T47D (cell line): ENCODE measurements at regions not wholly inside any gene's neighbourhood (a gene's known extent, or its start where the extent isn't known, plus 50 kb on each side); places are given as distances from the start of the nearest gene placed in this dataset.

ENCODE experiments used
- DNase-seq, 2 experiments: peaks; one replicate each; pipeline versions ENCODE4 v3.0.0 to v3.0.0-alpha.2; 2011 to 2012; ENCODE audit warnings: low read depth in 1 of 2, low spot score in 1 of 2
- JUND ChIP-seq: IDR thresholded peaks from 2 replicates; pipeline ENCODE4 v1.6.1; 2012; ENCODE audit warnings: low read depth
- in situ Hi-C: cut with HindIII; loops from 2 replicates; pipeline ENCODE4 v1.10.0; 2016; ENCODE audit warnings: low sequenced_read_pairs, low pct_unique_long_range_greater_than_20kb

DNA sequence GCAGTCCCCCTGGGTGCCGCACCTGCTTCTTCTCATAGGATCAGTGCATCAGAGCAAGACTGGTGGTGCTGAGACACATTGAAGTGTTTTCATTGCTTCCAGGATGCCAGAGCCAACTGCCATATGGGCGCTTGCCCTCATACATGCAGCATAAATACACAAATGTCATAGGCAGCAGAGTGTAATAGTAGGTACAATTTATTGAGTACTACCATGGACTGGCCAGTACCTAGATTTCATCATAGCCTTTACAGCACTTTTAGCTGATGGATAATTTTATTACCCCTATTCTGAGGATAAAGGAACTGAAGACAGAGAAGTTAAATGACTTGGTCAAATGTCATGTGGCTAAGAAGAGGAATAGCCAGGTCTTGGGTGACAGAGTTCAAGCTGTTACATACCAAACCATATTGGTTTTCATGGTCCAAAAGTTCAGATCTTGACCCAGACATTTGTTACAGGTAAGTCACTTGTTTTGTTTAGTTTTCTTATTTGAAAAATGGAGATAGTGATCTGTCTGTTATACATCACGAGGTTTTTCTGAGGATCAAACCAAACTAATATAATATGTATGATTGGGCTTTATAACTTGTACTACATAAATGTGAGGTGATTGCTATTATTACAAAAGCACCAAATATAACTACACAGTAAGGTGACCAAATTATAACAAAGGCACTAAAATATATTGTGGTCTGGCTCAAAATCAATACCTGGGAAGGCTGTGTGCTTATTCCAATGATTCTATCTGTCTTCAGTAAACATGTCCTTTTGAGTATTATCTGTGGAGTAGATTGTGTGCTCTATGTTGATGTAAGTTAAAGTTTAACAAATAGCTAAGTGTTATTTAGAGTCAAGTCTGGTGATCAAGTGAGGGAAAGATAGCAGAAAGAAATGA lies 151.9 kb upstream of the CYRIA start:
- no peak for TF ChIP-seq JUND
- peak in 1 of 2 experiments; percentile 7 for DNase-seq
- in situ Hi-C loops: no loop called here

DNA sequence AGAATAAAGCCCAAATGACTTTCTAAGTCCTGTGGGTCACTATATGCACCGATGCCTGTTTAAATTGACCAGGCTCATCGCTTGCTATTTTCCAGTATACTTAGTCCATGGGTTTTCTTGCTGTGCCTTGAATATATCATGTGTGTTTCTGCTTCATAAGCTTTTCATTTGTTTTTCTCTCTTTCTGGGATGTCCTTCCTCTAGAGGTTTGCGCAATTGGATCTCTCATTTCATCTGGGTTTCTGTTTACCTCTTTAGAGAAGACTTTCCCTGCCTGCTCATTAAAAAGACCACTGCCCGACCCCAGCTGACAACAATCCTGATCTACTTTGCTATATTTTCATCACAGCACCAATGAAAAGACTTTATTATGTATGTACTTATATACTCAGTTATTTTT lies 150.9 kb upstream of the CYRIA start:
- no peak for TF ChIP-seq JUND
- in situ Hi-C loops: no loop called here
- DNase-seq: no peak

DNA sequence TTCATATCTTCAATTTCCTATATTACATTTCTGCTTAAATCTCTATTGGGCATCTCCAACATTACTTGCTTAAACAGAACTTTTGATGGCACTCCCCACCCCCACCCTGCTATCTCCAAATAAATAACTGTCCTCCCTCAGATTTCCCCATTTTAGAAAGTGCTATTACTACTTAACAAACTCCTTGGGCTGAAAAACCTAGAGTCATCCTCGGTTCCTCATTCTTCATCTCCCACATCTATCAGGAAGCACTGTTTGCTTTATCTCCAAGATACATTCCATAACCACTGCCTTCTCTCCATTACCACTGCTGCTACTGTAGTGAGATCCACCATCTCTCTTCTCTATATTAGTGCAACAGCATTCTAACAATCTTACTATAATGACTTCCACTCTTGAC lies 150.4 kb upstream of the CYRIA start:
- TF ChIP-seq JUND: no peak
- in situ Hi-C loops: no loop called here

DNA sequence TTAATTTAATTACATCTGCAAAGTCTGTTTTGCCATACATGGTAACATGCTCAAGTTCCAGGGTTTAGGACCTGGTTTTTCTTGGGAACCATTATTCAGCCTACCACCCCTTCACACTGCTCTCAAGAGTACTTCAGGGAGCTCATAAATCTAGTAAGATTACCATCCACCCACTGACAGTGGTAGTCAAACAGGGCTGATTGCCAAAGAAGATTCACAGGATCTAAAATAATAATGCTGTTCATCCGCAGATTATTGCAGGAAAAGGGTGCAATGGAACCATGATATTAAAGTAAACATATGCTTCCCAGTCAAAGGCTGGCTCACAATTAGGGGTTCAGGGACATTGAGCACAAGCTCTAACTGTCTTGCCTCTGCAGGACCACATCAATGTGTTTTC lies 148.0 kb upstream of the CYRIA start:
- DNase-seq: no peak

More for the DNA sequence above, 150.4 kb upstream of the CYRIA start:
- DNase-seq: no peak

DNA sequence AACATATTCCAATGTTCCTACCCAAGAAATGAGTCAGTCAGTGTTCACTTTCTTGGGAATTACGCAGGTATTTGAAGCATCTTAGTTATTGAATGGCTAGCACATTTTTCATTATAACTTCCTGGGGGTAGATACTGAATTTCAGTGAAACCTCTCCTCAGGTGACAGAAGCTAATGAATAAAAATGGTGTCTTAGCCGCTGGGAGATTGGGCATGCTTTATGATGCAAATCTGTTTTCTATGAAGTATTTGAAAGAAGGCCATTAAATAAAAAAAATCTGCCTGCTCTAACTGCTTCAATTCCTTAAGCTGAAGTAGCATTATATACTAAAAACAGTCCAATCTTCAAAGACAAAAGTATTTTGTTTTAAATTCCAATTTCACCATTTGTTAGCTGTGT lies 132.8 kb upstream of the CYRIA start:
- no peak for TF ChIP-seq JUND
- in situ Hi-C loops: no loop called here
- DNase-seq: no peak

More for the DNA sequence above, 148.0 kb upstream of the CYRIA start:
- TF ChIP-seq JUND: no peak
- in situ Hi-C loops: no loop called here

DNA sequence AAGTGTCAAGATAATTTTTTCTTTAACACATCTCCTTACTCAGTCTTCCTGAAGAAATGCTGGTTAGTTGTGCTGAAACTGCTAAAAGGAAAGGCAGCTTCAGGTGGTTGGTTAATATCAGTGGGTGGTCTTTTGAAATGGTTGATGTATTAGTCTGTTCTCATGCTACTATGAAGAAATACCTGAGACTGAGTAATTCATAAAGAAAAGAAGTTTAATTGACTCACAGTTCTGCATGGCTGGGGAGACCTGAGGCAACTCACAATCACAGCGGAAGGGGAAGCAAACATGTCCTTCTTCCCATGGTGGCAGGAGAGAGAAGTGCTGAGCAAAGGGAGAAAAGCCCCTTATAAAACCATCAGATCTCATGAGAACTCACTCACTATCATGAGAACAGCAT lies 125.9 kb upstream of the CYRIA start:
- DNase-seq: no peak
- TF ChIP-seq JUND: no peak
- in situ Hi-C loops: no loop called here

DNA sequence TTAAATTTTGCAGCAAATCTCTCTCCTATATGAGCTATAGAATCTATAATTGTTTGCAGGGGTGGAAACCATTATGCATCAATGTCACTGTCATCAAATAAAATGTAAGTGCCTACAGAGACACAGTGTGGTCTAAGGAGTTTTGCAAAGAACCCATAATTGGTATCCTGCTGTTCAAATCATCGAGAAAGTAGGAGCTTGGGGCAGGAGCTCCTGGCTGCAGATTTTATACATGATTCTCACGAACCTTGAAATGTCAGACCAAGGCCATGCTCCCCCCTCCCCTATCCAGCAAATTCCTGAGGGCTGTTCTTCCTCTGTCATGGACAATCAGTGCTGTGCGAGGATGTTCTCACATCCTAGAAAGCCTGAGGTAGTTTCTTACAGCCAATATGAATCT lies 119.5 kb upstream of the CYRIA start:
- no peak for DNase-seq
- in situ Hi-C loops: no loop called here
- TF ChIP-seq JUND: no peak

DNA sequence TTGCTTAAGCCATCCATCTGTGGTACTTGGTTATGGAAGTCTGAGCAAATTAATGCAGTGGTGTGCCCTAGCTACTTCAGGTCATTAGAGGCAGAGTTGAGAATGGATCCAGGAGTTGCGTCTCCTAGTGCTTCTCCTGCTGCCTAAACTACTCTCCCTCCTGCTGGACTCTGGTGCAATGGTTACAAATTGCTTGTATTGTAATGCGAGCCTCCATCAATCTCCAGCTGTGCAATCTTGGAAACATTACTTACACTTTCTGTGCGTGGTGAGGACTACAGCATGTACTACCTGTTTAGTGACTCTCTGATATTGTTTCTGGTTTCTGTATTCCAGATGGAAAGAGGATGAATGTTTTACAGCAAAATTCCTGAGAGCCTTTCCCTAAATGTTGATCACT lies 119.0 kb upstream of the CYRIA start:
- no peak for TF ChIP-seq JUND
- in situ Hi-C loops: no loop called here
- DNase-seq: no peak

DNA sequence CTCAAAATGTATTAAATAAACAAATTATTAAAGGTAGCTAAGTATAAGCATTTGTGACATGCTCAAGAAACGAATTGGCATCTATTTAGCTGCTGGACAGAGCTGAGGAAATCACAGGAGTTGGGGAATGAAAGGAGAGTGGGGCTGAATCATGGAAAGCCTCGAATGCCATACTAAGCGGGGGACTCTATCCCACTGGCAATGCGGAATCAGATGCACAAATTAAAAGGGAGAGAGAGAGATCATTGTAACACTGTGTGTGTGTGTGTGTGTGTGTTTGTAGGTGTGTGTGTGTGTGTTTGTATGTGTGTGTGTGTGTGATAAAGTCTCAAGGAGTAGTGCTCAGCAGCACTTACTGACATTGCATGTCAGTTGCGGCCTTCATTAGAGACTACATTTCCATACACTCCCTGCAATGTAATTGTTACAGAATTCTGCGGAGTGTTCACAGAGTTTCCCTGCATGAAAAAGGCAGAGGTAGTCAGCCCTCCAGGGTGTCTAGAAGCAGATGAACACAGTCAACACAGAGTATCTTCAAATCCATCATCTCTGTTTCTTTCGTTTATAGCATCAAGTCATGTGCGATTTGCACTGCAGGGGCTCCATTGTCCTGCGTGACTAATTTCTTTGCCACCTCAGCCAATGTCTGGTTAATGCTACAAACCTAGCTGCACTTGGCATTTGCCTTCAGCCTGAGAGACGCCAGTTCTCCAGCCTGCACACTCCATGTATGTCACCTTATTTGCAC lies 111.7 kb upstream of the CYRIA start:
- no peak for TF ChIP-seq JUND
- no peak for DNase-seq
- in situ Hi-C loops: no loop called here

DNA sequence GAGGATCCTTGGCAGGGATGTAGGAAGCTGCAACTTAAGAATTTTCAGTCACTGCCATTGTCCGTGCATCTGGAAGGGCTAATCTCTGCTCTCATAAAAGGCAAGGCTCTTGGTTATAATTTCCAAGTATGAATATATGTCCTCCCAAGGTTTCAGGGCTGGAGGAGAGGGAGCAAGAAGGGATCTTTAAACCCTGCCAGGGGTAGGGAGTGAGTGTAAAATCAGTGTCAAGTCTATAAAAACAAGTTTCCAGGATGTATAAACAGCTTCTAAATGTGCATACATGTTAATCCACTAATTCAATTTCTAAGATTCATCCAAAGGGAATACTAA lies 110.2 kb upstream of the CYRIA start:
- in situ Hi-C loops: no loop called here
- no peak for DNase-seq
- no peak for TF ChIP-seq JUND

DNA sequence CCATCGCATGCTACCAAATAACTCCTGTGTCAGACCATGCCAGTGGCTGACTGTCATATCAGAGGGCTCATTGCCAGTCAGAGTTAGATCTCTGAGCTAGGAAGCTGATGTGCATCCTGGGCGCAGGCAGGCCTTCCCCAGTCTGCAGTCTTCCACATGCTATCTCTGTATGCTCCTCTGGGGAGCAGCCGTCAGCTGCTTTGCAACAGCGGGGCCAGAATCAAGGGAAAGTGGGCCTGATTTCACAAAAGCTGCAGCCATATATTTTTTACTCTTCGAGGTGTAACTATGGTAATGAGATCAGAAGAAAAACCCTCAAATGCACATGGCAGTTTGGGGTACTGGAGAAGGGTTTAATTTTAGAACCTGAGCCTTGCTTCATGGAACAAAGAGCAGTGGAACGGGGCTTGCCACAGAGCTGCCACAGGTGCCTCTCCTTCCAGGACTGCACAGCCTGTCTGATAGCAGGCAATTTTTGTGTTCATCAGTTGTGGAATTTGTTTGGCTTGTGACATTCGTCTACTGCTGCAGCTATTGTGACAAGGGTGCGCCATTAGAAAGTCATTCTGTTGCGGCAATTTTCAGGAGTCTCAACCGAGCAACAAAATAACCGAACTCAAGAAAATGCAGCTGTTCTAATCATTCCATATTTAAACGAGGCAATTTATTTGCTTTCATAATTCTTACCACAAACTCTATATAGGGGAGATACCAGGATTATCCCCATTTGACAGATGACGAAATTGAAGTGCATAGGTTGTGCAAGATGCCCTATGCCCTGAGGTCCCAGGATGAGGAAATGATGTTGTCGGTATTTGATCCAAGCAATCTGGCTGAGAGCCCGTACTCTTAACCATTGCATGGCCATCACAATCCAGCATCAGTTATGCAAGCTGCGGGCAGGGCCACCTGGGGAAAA lies 109.6 kb upstream of the CYRIA start:
- DNase-seq: peak; percentile 15 to 25
- TF ChIP-seq JUND: no peak

DNA sequence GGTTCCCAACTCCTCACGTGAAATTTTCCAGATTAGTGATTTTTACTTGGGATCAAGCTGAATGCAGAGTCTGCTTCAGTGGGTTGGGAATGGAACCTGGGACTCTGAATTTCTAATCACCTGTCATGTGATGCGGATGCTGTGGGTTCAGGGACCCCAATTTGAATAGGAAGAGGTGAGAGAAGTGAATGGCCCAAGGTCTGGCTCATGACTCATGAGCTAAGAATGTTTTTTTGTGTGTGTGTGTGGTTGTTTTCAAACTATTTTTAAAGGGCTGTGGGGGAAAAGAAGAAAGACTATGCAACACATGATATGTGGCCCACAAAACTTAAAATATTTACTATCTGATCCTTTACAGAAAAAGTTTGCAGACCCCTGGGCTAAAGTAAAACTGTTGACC lies 108.5 kb upstream of the CYRIA start:
- DNase-seq: no peak
- in situ Hi-C loops: no loop called here
- no peak for TF ChIP-seq JUND

More for the DNA sequence above, 109.6 kb upstream of the CYRIA start:
- in situ Hi-C loops: no loop called here
